ENCODE measurements at regions not wholly inside any gene's neighbourhood (a gene's known extent, or its start where the extent isn't known, plus 50 kb on each side); places are given as distances from the start of the nearest gene placed in this dataset.

DNA sequence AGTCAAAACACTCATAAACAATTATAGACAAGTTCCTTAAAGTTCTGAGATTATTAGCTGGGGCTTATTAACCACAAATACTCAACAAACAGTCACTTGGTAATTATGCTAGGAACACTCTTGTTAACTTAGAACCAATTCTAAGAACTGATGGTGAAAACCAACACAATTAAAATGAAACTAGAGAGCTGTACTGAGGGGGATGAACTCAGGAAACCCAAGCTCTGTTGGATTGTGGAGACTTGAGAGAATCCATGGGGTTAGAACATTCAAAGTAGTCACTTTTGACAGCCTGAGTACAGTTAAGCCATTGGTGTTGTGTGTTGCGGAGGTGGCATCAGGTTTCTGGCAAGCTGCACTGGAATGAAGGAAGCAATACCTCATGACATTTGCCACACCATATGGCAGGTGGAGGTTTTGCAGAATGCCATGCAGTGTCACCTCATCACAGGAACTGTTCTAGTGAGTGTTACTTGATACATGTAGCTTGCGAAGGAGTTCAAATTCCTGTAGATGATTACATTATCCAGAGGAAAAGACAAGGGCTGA is 480.9 kb upstream of the CD180 start:
- no peak for DNase-seq
- WGBS, 5 donors, result 66 to 94% (median 82%) methylated on average over 2 of the region's 2 CpGs
- TF ChIP-seq POLR2A (IDR thresholded peaks at IDR 0.05) (no peak), POLR2AphosphoS5 (IDR thresholded peaks at IDR 0.05) (peak in 1 of 3 donors; percentile 40)
- Histone ChIP-seq H3K27me3 (no peaks in the 10 kb centered on the region), H3K27ac (no peak overlapping the region), H3K4me1 (peaks cover 0 to 6% (median 0%) of the 10 kb centered on the region in 4 donors), H3K9me3 (no peaks in the 10 kb centered on the region), H3K4me3 (no peak overlapping the region), H3K36me3 (no peaks in the 10 kb centered on the region)
- intact Hi-C loops (cut with DNase I; ENCODE audit: low total_unique reads), result no loop called here

DNA sequence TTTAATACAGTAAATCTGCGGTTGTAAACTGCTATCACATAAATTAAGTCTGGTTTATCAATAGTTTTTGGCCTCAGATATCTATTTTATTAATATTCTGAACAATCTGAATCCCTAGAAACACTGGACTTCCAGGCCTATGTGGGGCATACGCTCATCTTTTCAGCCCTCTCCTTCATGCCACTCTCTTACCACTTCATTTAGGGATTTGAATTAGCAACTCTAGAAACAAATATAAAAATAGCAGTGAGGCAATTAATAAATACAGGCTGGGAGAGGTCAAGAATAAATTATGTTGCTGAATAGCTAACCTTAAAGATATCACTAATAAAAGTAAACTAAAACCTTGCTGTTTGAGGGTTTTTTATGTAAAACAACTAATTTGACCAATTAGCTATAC is 480.3 kb upstream of the CD180 start:
- H3K9me3 ChIP-seq, result no peaks in the 10 kb centered on the region
- H3K27ac ChIP-seq, result no peak overlapping the region
- no peaks in the 10 kb centered on the region for H3K36me3 ChIP-seq
- TF ChIP-seq POLR2AphosphoS5 (IDR thresholded peaks at IDR 0.05), result no peak
- TF ChIP-seq POLR2A (IDR thresholded peaks at IDR 0.05), result no peak
- TF ChIP-seq, protein P1, sequence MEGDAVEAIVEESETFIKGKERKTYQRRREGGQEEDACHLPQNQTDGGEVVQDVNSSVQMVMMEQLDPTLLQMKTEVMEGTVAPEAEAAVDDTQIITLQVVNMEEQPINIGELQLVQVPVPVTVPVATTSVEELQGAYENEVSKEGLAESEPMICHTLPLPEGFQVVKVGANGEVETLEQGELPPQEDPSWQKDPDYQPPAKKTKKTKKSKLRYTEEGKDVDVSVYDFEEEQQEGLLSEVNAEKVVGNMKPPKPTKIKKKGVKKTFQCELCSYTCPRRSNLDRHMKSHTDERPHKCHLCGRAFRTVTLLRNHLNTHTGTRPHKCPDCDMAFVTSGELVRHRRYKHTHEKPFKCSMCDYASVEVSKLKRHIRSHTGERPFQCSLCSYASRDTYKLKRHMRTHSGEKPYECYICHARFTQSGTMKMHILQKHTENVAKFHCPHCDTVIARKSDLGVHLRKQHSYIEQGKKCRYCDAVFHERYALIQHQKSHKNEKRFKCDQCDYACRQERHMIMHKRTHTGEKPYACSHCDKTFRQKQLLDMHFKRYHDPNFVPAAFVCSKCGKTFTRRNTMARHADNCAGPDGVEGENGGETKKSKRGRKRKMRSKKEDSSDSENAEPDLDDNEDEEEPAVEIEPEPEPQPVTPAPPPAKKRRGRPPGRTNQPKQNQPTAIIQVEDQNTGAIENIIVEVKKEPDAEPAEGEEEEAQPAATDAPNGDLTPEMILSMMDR (IDR thresholded peaks at IDR 0.05), result no peak
- TF ChIP-seq EP300 (IDR thresholded peaks at IDR 0.05), result no peak
- 84 to 95% (median 90%) methylated on average over 2 of the region's 2 CpGs for WGBS, 5 donors
- DNase-seq, result no peak
- peaks cover 0 to 6% (median 0%) of the 10 kb centered on the region in 4 donors for H3K4me1 ChIP-seq
- intact Hi-C loops (cut with DNase I; ENCODE audit: low total_unique reads), result no loop called here
- no peak overlapping the region for H3K4me3 ChIP-seq
- H3K27me3 ChIP-seq, result no peaks in the 10 kb centered on the region

DNA sequence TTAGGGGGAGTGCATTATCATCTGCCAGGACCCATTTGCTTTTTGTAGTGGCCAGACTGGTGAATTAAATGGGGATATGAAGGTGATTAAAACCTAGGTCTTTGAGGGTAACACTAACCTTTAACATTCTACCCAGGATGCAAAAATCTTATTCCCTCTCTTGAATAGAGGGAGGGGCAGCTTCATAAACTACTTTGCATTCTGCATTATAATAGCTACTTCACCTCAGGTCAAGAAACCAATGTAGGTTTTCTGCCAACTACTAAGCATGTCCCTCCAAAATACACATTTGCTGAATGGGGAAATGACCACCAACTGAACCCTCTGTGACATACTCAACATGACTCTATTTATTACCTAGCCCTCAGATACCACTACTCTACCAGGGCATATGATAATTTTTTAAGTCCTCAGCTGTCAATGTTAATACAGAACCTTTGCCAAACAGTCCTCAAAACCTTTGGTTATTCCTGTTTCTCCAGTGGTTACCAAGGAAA is 477.6 kb upstream of the CD180 start:
- no peaks in the 10 kb centered on the region for H3K36me3 ChIP-seq
- no peak overlapping the region for H3K4me3 ChIP-seq
- no peak for TF ChIP-seq EP300 (IDR thresholded peaks at IDR 0.05)
- no peak for TF ChIP-seq POLR2A (IDR thresholded peaks at IDR 0.05)
- TF ChIP-seq POLR2AphosphoS5 (IDR thresholded peaks at IDR 0.05), result no peak
- TF ChIP-seq, protein P1 (IDR thresholded peaks at IDR 0.05), result no peak
- no peak for DNase-seq
- intact Hi-C loops (cut with DNase I; ENCODE audit: low total_unique reads), result no loop called here
- no peaks in the 10 kb centered on the region for H3K9me3 ChIP-seq
- no peaks in the 10 kb centered on the region for H3K27me3 ChIP-seq
- H3K27ac ChIP-seq, result no peak overlapping the region
- H3K4me1 ChIP-seq, result peaks cover 0 to 4% (median 0%) of the 10 kb centered on the region in 4 donors

DNA sequence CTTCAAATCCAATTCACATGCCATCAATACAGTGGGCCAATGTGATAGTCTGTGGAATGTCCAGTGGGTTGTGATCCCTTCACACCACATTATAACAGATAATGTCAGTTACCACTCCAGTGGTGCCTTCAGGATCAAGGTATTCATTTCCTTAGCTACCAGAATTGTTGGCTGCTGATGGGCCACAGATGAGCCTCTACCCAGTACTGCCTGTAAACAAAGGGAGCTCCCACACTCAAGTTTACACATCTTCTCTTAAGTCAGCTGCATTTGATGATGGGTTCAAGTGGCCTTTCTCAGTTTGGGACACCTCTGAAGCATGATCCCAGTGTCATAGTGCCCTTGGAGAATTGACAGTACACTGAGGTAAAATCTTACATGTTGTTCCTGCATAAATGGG is 477.0 kb upstream of the CD180 start:
- no peaks in the 10 kb centered on the region for H3K36me3 ChIP-seq
- TF ChIP-seq EP300 (IDR thresholded peaks at IDR 0.05), result no peak
- no peak for TF ChIP-seq POLR2A (IDR thresholded peaks at IDR 0.05)
- no peak for TF ChIP-seq POLR2AphosphoS5 (IDR thresholded peaks at IDR 0.05)
- TF ChIP-seq, protein P1 (IDR thresholded peaks at IDR 0.05), result no peak
- intact Hi-C loops (cut with DNase I; ENCODE audit: low total_unique reads), result no loop called here
- peaks cover 0 to 3% (median 0%) of the 10 kb centered on the region in 4 donors for H3K4me1 ChIP-seq
- no peak overlapping the region for H3K27ac ChIP-seq
- no peak overlapping the region for H3K4me3 ChIP-seq
- H3K27me3 ChIP-seq, result no peaks in the 10 kb centered on the region
- H3K9me3 ChIP-seq, result no peaks in the 10 kb centered on the region
- DNase-seq, result no peak

DNA sequence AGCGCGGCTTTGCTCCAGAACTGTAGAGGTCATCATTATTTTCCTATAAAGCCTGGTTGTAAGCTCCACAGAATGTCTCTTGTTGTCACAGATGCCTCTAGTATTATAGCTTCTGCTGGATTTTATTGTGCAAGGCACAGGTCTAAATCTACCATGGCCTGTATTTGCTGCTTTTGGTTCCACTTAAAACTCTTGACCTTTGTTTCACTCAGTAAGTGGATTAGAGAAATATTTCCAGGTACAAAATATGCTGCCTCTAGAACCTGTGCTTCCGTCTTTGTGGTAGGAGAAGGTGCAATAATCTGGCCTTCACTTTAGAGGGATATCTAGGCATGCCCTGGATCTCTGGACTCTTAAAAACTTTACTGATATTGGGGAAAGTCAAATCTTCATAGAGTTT is 476.6 kb upstream of the CD180 start:
- TF ChIP-seq EP300 (IDR thresholded peaks at IDR 0.05) (no peak), POLR2A (IDR thresholded peaks at IDR 0.05) (no peak), POLR2AphosphoS5 (IDR thresholded peaks at IDR 0.05) (no peak)
- TF ChIP-seq, protein P1 (IDR thresholded peaks at IDR 0.05), result no peak
- intact Hi-C loops (cut with DNase I; ENCODE audit: low total_unique reads), result no loop called here
- 91 to 98% (median 96%) methylated on average over 3 of the region's 3 CpGs for WGBS, 5 donors

More for the DNA sequence above, 476.6 kb upstream of the CD180 start:
- Histone ChIP-seq H3K4me3 (no peak overlapping the region), H3K27me3 (no peaks in the 10 kb centered on the region), H3K36me3 (no peaks in the 10 kb centered on the region), H3K27ac (no peak overlapping the region), H3K4me1 (peaks cover 0 to 3% (median 0%) of the 10 kb centered on the region in 4 donors), H3K9me3 (no peaks in the 10 kb centered on the region)
- no peak for DNase-seq

All from stomach (tissue), 8 donors.